Astrocyte (in vitro differentiated cells and primary cell): ENCODE measurements at regions not wholly inside any gene's neighbourhood (a gene's known extent, or its start where the extent isn't known, plus 50 kb on each side); places are given as distances from the start of the nearest gene placed in this dataset.

Experiments
- DNase-seq: peaks from one replicate; pipeline ENCODE4 v3.0.0-alpha.2; 2010; ENCODE audit warnings: low read depth
- FAIRE-seq: peaks from 2 replicates; lab custom pipeline; 2011; peaks lifted over from hg19 to GRCh38; lab: Jason Lieb, UNC
- H2AFZ ChIP-seq: 2 replicates; pipeline ENCODE4 v1.6.0; 2012; ENCODE audit warnings: low read depth, low read length, inconsistent platforms
- H3K27ac ChIP-seq: 2 replicates; pipeline ENCODE4 v1.5.1; 2011; ENCODE audit warnings: low read depth, low read length, inconsistent platforms
- H3K27me3 ChIP-seq: 2 replicates; pipeline ENCODE4 v1.6.0; 2011; ENCODE audit warnings: low read length, inconsistent platforms; ENCODE audit not compliant: insufficient read depth
- H3K36me3 ChIP-seq: 2 replicates; pipeline ENCODE4 v1.5.1; 2011; ENCODE audit warnings: low read length, inconsistent platforms; ENCODE audit not compliant: insufficient read depth
- H3K4me1 ChIP-seq: 2 replicates; pipeline ENCODE4 v1.5.1; 2011; ENCODE audit warnings: low read length, inconsistent platforms; ENCODE audit not compliant: insufficient read depth
- H3K4me2 ChIP-seq: 2 replicates; pipeline ENCODE4 v1.6.0; 2012; ENCODE audit warnings: low read length, inconsistent platforms
- H3K4me3 ChIP-seq: 2 replicates; pipeline ENCODE4 v1.5.1; 2011; ENCODE audit warnings: low read depth, mild to moderate bottlenecking, low read length, inconsistent platforms; ENCODE audit not compliant: insufficient read depth
- H3K79me2 ChIP-seq: 2 replicates; pipeline ENCODE4 v1.6.0; 2012; ENCODE audit warnings: mild to moderate bottlenecking, low read length, inconsistent platforms; ENCODE audit not compliant: insufficient read depth
- H3K9ac ChIP-seq: 2 replicates; pipeline ENCODE4 v1.6.0; 2012; ENCODE audit warnings: mild to moderate bottlenecking, low read length, inconsistent platforms
- H3K9me3 ChIP-seq: 2 replicates; pipeline ENCODE4 v1.5.1; 2012; ENCODE audit warnings: low read depth, mild to moderate bottlenecking, low read length, inconsistent platforms; ENCODE audit not compliant: insufficient read depth
- H4K20me1 ChIP-seq: 2 replicates; pipeline ENCODE4 v1.6.0; 2012; ENCODE audit warnings: low read length, inconsistent platforms; ENCODE audit not compliant: insufficient read depth
- H3K27ac Mint-ChIP-seq: one replicate; pipeline ENCODE4 v1.8.0; 2021; ENCODE audit warnings: mild to moderate bottlenecking, mixed read lengths; ENCODE audit not compliant: unreplicated experiment
- H3K27me3 Mint-ChIP-seq: one replicate; pipeline ENCODE4 v1.8.0; 2021; ENCODE audit warnings: low read depth, mixed read lengths; ENCODE audit not compliant: unreplicated experiment
- H3K36me3 Mint-ChIP-seq: one replicate; pipeline ENCODE4 v1.8.0; 2021; ENCODE audit warnings: low read depth, mixed read lengths; ENCODE audit not compliant: unreplicated experiment
- H3K4me1 Mint-ChIP-seq: one replicate; pipeline ENCODE4 v1.8.0; 2021; ENCODE audit warnings: low read depth, mixed read lengths; ENCODE audit not compliant: unreplicated experiment
- H3K4me3 Mint-ChIP-seq: one replicate; pipeline ENCODE4 v1.8.0; 2021; ENCODE audit warnings: mild to moderate bottlenecking, moderate library complexity, mixed read lengths; ENCODE audit not compliant: unreplicated experiment
- H3K9me3 Mint-ChIP-seq: one replicate; pipeline ENCODE4 v1.8.0; 2021; ENCODE audit warnings: mild to moderate bottlenecking, mixed read lengths; ENCODE audit not compliant: unreplicated experiment
- CTCF ChIP-seq: IDR thresholded peaks from 2 replicates; pipeline ENCODE4 v1.5.1; 2011; ENCODE audit warnings: low read depth, mild to moderate bottlenecking, inconsistent platforms, low read length, moderate library complexity; ENCODE audit not compliant: insufficient read depth
- EZH2 ChIP-seq: IDR thresholded peaks from 2 replicates; pipeline ENCODE4 v1.6.1; 2012; ENCODE audit warnings: mild to moderate bottlenecking, low read length, inconsistent platforms; ENCODE audit not compliant: insufficient read depth

- H3K36me3 Mint-ChIP-seq: peaks cover 3% of the 10 kb centered on the region
- no peaks in the 10 kb centered on the region for H3K79me2 ChIP-seq
- H3K27me3 ChIP-seq: no peaks in the 10 kb centered on the region
- H3K9me3 Mint-ChIP-seq: no peaks in the 10 kb centered on the region
- no peaks in the 10 kb centered on the region for H4K20me1 ChIP-seq
- H3K4me1 ChIP-seq: peaks cover 33% of the 10 kb centered on the region
- DNase-seq (no peak), FAIRE-seq (no peak)
- H3K4me3 Mint-ChIP-seq: no peak overlapping the region
- no peak overlapping the region for H3K9ac ChIP-seq
- H3K4me3 ChIP-seq: no peak overlapping the region
- TF ChIP-seq CTCF: no peak
- no peak for TF ChIP-seq EZH2
- peaks cover 19% of the 10 kb centered on the region for H3K27me3 Mint-ChIP-seq
- H3K9me3 ChIP-seq: no peaks in the 10 kb centered on the region
- H3K36me3 ChIP-seq: no peaks in the 10 kb centered on the region
- H3K4me1 Mint-ChIP-seq: peaks cover 36% of the 10 kb centered on the region
- no peak overlapping the region for H3K27ac Mint-ChIP-seq
- H3K27ac ChIP-seq: no peak overlapping the region
- H3K4me2 ChIP-seq: no peak overlapping the region
- H2AFZ ChIP-seq: no peak overlapping the region
These were observed 70.0 kb upstream of the TAF1B start for GRCh38 chr2:9772999-9773902.

- Mint-ChIP-seq H3K9me3 (no peaks in the 10 kb centered on the region), H3K4me1 (peaks cover 30% of the 10 kb centered on the region), H3K27me3 (peaks cover 25% of the 10 kb centered on the region), H3K27ac (no peak overlapping the region), H3K4me3 (no peak overlapping the region), H3K36me3 (peaks cover 3% of the 10 kb centered on the region)
- H3K27ac ChIP-seq: no peak overlapping the region
- no peak overlapping the region for H3K4me3 ChIP-seq
- H3K9ac ChIP-seq: no peak overlapping the region
- H3K4me2 ChIP-seq: no peak overlapping the region
- no peaks in the 10 kb centered on the region for H3K27me3 ChIP-seq
- no peaks in the 10 kb centered on the region for H3K79me2 ChIP-seq
- no peaks in the 10 kb centered on the region for H3K9me3 ChIP-seq
- H2AFZ ChIP-seq: no peak overlapping the region
- H3K36me3 ChIP-seq: no peaks in the 10 kb centered on the region
- FAIRE-seq (no peak), DNase-seq (no peak)
- TF ChIP-seq EZH2 (no peak), CTCF (no peak)
- peaks cover 33% of the 10 kb centered on the region for H3K4me1 ChIP-seq
- no peaks in the 10 kb centered on the region for H4K20me1 ChIP-seq
These were observed 69.4 kb upstream of the TAF1B start for GRCh38 chr2:9773903-9774239.

- no peak overlapping the region for H3K4me3 ChIP-seq
- H3K36me3 ChIP-seq: no peaks in the 10 kb centered on the region
- H3K4me2 ChIP-seq: no peak overlapping the region
- TF ChIP-seq EZH2 (no peak), CTCF (no peak)
- no peak overlapping the region for H3K9ac ChIP-seq
- Mint-ChIP-seq H3K4me3 (no peak overlapping the region), H3K4me1 (peaks cover 26% of the 10 kb centered on the region), H3K27me3 (peaks cover 25% of the 10 kb centered on the region), H3K36me3 (peaks cover 3% of the 10 kb centered on the region), H3K9me3 (no peaks in the 10 kb centered on the region), H3K27ac (no peak overlapping the region)
- FAIRE-seq (no peak), DNase-seq (no peak)
- H3K4me1 ChIP-seq: peaks cover 29% of the 10 kb centered on the region
- H2AFZ ChIP-seq: no peak overlapping the region
- no peak overlapping the region for H3K27ac ChIP-seq
- no peaks in the 10 kb centered on the region for H4K20me1 ChIP-seq
- H3K9me3 ChIP-seq: no peaks in the 10 kb centered on the region
- H3K27me3 ChIP-seq: no peaks in the 10 kb centered on the region
- H3K79me2 ChIP-seq: no peaks in the 10 kb centered on the region
These were observed 69.0 kb upstream of the TAF1B start for GRCh38 chr2:9774266-9774665.
